ENCODE measurements at regions not wholly inside any gene's neighbourhood (a gene's known extent, or its start where the extent isn't known, plus 50 kb on each side); places are given as distances from the start of the nearest gene placed in this dataset.

DNA sequence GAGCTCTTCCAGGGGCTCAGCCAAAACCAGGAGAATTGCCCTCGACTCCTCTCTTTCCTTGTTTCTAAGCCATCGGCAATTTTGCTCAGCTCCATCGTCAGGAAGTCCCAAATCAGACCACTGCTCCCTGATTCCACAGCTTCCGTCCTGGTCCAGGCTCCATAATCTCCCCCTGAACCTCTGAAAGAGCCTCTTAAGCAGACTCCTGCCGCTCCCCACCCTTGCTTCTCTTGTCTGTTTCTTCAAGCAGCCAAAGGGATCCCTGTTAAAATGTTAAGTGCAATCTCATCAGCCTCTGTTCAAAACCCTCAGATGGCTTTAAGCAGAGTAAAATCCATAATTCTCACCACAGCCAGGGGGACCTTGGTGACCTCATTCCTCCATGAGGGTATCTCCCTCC is 244.7 kb upstream of the SPTLC3 start:
- TF ChIP-seq, protein P1, sequence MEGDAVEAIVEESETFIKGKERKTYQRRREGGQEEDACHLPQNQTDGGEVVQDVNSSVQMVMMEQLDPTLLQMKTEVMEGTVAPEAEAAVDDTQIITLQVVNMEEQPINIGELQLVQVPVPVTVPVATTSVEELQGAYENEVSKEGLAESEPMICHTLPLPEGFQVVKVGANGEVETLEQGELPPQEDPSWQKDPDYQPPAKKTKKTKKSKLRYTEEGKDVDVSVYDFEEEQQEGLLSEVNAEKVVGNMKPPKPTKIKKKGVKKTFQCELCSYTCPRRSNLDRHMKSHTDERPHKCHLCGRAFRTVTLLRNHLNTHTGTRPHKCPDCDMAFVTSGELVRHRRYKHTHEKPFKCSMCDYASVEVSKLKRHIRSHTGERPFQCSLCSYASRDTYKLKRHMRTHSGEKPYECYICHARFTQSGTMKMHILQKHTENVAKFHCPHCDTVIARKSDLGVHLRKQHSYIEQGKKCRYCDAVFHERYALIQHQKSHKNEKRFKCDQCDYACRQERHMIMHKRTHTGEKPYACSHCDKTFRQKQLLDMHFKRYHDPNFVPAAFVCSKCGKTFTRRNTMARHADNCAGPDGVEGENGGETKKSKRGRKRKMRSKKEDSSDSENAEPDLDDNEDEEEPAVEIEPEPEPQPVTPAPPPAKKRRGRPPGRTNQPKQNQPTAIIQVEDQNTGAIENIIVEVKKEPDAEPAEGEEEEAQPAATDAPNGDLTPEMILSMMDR (conservative IDR thresholded peaks at IDR 0.05; ENCODE audit: low read depth, low read length): no peak
- no peak for TF ChIP-seq EZH2phosphoT487 (IDR thresholded peaks at IDR 0.05; ENCODE audit: borderline replicate concordance, low read length)

Measured in PC-3 (cell line).